Stimulated activated CD4-positive, alpha-beta T cell treated with anti-CD3 and anti-CD28 coated beads, Interleukin-1b, Interleukin-23, amount 100 ng/mL, for 24 hours (primary cell): ENCODE measurements at regions not wholly inside any gene's neighbourhood (a gene's known extent, or its start where the extent isn't known, plus 50 kb on each side); places are given as distances from the start of the nearest gene placed in this dataset.

ENCODE experiments used
- DNase-seq, 4 experiments: peaks; one replicate each; pipeline ENCODE4 v3.0.0-alpha.2; 2020; ENCODE audit warnings: low read depth in 4 of 4, low spot score in 1 of 4

GRCh38 chr3:194265996-194266964 is 84.8 kb downstream of the CPN2 start:
- DNase-seq: no peak

GRCh38 chr3:194267744-194268653 is 83.1 kb downstream of the CPN2 start:
- no peak for DNase-seq

DNA sequence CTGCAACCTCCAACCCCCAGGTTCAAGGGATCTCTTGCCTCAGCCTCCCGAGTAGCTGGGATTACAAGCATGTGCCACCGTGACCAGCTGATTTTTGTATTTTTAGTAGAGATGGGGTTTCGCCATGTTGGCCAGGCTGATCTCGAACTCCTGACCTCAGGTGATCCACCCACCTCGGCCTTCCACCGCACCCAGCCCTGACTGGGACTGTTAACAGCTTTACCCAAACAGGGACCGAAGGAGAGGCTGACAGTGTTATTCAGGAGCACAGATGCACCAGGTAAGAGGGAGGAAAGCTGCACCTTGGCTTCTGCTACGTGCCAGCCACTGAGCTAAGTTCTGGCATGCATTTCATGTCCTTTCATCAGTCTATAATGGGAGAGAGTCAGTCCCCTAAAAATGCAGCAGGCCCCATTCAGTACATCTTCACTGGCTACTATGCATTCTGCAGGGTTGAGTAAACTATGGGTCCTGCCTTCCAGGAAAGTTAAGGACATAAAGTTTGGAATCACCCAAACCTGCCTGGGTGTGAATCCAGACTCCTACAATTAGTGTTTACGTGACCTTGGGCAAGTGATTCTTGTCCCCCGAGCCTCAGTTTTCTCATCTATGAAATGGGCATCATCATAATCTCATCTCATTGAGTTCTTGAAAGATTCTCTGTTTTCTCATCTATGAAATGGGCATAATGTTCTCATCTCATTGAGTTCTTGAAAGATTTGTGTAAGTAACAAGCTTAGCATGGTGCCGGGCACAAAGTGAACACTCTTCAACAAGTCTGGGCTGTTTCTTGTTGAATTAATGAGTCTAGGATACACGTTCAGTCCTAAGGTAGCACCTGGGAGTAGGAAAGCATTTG is 82.2 kb downstream of the CPN2 start:
- DNase-seq: no peak

DNA sequence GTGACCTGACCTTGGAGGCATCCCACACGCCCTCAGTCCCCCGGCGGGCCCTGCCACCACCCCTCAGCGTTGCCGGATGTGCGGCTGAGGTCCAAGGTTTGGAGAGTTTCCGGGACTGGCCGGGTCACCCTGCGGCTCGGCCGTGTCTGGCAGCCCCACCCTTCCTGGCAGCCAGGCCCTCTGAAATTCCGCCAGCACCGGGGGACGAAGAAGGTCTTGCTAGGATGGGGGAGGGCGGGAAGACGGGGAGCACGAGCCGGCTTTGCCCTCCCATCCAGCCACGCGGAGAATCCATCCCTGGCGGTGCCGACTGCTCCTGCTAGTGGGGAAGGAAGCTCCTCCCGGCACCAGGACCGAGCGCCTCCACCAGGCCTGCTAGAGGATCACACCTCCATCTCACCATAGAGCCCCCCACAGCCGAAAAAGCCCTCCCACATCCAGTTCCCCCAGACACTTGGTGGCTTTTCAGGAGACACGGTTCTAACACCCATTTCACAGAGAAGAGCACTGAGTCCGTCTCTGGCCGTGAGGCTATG is 81.5 kb downstream of the CPN2 start:
- no peak for DNase-seq

- no peak for DNase-seq
Observed at GRCh38 chr3:194270627-194271459, 80.3 kb downstream of the CPN2 start.

- no peak for DNase-seq
Observed at GRCh38 chr3:194271460-194272035, 79.6 kb downstream of the CPN2 start.

- DNase-seq: no peak
Observed at GRCh38 chr3:194272221-194272620, 78.9 kb downstream of the CPN2 start.

DNA sequence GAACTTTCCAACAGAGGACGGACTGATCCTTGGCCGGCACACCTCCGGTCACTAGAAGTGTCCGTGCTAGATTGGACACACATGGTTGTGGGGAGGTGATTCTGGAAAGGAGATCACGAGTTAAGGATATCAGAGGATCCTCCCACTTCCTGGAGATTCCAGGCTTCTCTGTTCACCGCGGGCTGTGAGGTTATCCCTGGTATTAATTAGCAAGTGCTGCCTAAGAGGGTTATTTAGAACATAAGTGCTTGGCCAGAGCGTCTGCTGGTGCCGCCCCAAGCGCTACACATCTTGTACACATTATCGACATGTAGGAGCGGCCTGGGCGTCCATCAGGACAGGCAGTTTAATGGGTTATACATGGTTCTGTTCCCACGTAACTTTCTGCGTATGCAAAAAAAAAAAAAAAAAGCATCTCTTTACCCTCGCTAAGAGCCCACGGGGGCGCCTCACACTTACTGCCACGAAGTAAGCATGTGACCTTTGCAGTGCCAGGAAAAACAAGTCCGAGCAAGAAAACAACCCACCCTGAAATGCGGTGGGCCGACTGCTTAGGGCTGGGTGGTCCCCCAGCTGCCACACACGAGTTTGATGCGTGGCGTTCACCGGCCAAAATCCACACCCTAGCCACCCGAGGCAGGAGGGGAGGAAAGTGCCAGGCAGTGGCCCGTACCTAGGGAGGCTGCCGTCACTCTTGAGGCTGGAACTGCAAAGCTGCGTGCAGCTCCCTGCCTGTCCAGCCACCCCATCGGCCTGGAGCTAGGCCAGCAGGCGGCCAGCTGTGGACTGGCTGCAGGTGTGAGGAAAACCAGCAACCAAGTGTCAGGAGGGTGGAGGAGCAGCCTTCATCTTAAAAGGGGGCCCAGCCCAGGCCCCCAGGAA is 78.0 kb downstream of the CPN2 start:
- no peak for DNase-seq

DNA sequence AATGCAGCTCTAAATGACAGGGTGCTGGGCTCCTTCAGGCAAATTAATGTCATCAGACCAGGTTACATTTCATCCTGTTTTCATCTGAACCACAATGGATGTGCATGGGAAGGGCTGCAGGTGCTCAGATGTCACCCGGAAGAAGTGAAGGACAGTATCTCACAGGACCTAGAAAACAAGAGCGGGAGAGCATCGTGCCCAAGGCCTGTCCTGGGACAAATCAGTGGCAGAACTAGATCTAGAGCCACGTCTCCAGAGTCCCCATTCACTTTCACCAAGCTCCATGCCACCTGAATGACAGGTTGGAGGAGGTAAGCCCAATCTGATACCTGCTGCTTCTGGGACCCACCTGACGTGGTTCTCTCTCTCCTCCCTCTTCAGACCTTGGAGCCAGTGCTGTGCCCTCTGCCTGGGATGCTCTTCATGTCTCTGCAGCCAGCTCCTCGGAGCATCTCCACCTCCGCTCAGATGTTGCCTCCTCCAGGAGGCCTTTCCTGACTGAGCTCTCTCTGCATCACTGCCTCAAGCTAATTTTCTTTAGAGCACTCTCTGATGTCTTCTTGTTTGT is 77.3 kb downstream of the CPN2 start:
- no peak for DNase-seq

GRCh38 chr3:194274424-194275085 is 76.6 kb downstream of the CPN2 start:
- DNase-seq: no peak

GRCh38 chr3:194275291-194275690 is 75.8 kb downstream of the CPN2 start:
- DNase-seq: no peak

DNA sequence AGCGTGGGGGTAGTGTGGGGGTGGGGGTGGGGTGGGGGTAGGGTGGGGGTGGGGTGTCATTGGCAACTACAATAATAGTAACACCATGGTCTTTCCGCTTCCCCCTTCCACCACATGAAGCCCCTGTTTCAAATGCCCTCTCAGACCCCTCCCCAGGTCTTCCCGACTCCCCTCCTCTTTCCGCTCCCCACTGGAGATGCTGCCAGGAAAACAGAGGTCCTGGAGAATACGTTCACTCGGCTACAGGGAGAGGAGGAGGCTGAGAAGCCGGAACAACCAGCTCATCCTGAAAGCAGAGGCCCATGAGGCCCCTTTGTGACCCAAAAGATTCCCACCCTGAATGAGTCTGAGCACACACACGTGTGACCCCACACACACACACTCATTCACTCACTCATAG is 75.4 kb downstream of the CPN2 start:
- DNase-seq: no peak

GRCh38 chr3:194276768-194277103 is 74.4 kb downstream of the CPN2 start:
- DNase-seq: no peak

GRCh38 chr3:194277104-194277785 is 73.9 kb downstream of the CPN2 start:
- no peak for DNase-seq

DNA sequence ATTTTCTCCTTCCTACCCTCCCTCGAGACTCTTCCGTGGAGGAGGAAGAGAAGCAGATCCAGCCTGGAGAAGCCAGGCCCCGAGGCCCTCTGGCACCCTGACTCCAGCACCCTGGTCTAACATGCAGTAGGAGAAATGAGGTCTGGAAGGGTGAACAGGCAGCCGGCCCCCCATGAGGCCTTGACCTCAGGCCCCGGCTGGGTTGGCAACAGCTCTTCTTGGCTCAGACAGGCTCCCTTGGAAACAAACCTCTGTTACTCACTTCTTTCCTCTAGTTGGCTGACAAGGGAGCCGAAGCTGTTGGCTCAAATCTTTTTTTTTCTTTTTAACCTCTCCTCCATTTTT is 73.4 kb downstream of the CPN2 start:
- no peak for DNase-seq

DNA sequence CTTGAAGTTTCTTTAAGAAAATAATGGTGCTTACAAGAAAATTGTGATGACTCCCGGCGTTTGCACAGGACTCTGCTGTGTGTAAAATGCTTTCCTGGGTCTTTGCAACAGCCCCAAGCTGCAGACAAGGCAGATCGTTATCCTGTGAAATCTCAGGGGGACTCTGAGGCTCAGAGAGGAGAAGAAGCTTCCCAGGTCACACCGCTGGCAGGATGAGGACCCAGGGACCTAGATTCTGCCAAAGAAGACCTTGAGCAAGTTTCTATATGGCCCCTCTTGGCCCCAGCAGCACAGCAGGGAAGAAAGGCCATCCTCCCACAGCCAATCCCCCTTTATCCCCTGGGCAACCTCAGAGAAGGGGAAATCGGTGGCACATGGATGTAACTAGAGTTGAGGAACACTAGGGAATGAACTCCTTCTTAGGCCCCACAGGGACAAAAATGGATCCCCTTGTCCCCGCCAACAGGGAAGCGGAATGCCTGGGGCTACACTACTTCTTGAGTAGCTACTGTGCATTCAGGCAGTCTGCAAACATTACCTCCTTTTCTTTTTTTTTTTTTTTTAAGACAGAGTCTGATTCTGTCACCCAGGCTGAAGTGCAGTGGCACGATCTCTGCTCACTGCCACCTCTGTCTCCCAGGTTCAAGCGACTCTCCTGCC is 72.8 kb downstream of the CPN2 start:
- no peak for DNase-seq

DNA sequence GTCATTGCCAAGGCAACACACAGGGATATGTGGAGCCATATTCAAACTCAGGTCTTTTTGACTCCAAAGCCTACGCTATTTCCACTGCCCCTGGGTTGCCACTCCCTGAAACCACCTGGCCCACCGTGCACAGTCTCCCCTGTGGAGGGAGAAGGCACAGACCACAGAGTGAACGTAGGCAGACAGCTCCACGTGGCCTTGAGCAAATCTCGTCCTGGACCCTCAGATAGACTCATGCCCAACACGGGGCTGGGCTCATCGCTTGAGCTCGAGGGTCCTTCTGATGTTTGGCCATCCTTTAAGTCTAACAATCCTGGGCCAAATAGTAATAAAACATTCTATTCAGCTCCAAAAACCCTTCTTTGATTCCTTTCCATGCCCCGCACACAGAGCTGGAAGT is 72.0 kb downstream of the CPN2 start:
- DNase-seq: no peak
